Activated naive CD8-positive, alpha-beta T cell treated with anti-CD3 and anti-CD28 coated beads, Interleukin-2, amount 10 ng/mL, durations not matched to agents 7 days and 5 days (primary cell): ENCODE measurements at regions not wholly inside any gene's neighbourhood (a gene's known extent, or its start where the extent isn't known, plus 50 kb on each side); places are given as distances from the start of the nearest gene placed in this dataset.

ENCODE experiments used
- ATAC-seq: fragments of 150-1000 bp; cut with Tn5 transposase; one replicate; pipeline ENCODE4 v1.10.0; 2021; ENCODE audit warnings: low read depth, moderate library complexity
- POLR2A ChIA-PET: fragments of 350-600 bp; sonication (Branson Sonifier 250); formaldehyde crosslinking; loops from one replicate; lab custom pipeline; 2021; ENCODE audit warnings: antibody characterized with exemption; lab: Charles Lee
- DNase-seq: peaks from one replicate; pipeline ENCODE4 v3.0.0; 2021
- H3K27ac Mint-ChIP-seq: one replicate; pipeline ENCODE4 v1.8.0; 2022; ENCODE audit warnings: mild to moderate bottlenecking, mixed read lengths
- H3K27me3 Mint-ChIP-seq: one replicate; pipeline ENCODE4 v1.8.0; 2022; ENCODE audit warnings: mild to moderate bottlenecking, moderate library complexity, mixed read lengths
- H3K36me3 Mint-ChIP-seq: one replicate; pipeline ENCODE4 v1.8.0; 2021; ENCODE audit warnings: mild to moderate bottlenecking, mixed read lengths
- H3K4me1 Mint-ChIP-seq: one replicate; pipeline ENCODE4 v1.8.0; 2021; ENCODE audit warnings: mixed read lengths
- H3K4me3 Mint-ChIP-seq: one replicate; pipeline ENCODE4 v1.8.0; 2022; ENCODE audit warnings: mild to moderate bottlenecking, moderate library complexity, mixed read lengths
- H3K9me3 Mint-ChIP-seq: one replicate; pipeline ENCODE4 v1.8.0; 2021; ENCODE audit warnings: mixed read lengths

GRCh38 chr13:65756071-65756671 lies 1474.0 kb downstream of the PCDH9 start:
- no peak for ATAC-seq
- H3K27ac Mint-ChIP-seq = no peak overlapping the region
- peaks cover 9% of the 10 kb centered on the region for H3K9me3 Mint-ChIP-seq
- no peak overlapping the region for H3K4me3 Mint-ChIP-seq
- H3K36me3 Mint-ChIP-seq = no peaks in the 10 kb centered on the region
- no peaks in the 10 kb centered on the region for H3K27me3 Mint-ChIP-seq
- no peaks in the 10 kb centered on the region for H3K4me1 Mint-ChIP-seq
- POLR2A ChIA-PET = no interaction called here
- DNase-seq = no peak

GRCh38 chr13:65748227-65748626 lies 1481.9 kb downstream of the PCDH9 start:
- Mint-ChIP-seq H3K4me3 (no peak overlapping the region), H3K27me3 (no peaks in the 10 kb centered on the region)

GRCh38 chr13:65746406-65746921 lies 1483.7 kb downstream of the PCDH9 start:
- ATAC-seq (no peak), DNase-seq (no peak)
- Mint-ChIP-seq H3K4me1 (no peaks in the 10 kb centered on the region), H3K27me3 (no peaks in the 10 kb centered on the region), H3K9me3 (peaks cover 8% of the 10 kb centered on the region), H3K27ac (no peak overlapping the region), H3K36me3 (no peaks in the 10 kb centered on the region), H3K4me3 (no peak overlapping the region)
- POLR2A ChIA-PET = no interaction called here

More at GRCh38 chr13:65748227-65748626, 1481.9 kb downstream of the PCDH9 start:
- H3K4me1 Mint-ChIP-seq = no peaks in the 10 kb centered on the region
- POLR2A ChIA-PET = no interaction called here
- H3K36me3 Mint-ChIP-seq = no peaks in the 10 kb centered on the region
- ATAC-seq (no peak), DNase-seq (no peak)
- no peak overlapping the region for H3K27ac Mint-ChIP-seq
- H3K9me3 Mint-ChIP-seq = peaks cover 8% of the 10 kb centered on the region

GRCh38 chr13:65744836-65745235 lies 1485.3 kb downstream of the PCDH9 start:
- ATAC-seq (no peak), DNase-seq (no peak)
- H3K4me1 Mint-ChIP-seq = no peaks in the 10 kb centered on the region
- H3K9me3 Mint-ChIP-seq = peaks cover 6% of the 10 kb centered on the region
- POLR2A ChIA-PET = no interaction called here
- H3K27ac Mint-ChIP-seq = no peak overlapping the region
- H3K36me3 Mint-ChIP-seq = no peaks in the 10 kb centered on the region
- no peak overlapping the region for H3K4me3 Mint-ChIP-seq
- H3K27me3 Mint-ChIP-seq = no peaks in the 10 kb centered on the region

- no peak for DNase-seq
- ATAC-seq = no peak
- Mint-ChIP-seq H3K4me1 (no peaks in the 10 kb centered on the region), H3K4me3 (no peak overlapping the region), H3K36me3 (no peaks in the 10 kb centered on the region), H3K9me3 (peaks cover 9% of the 10 kb centered on the region), H3K27ac (no peak overlapping the region), H3K27me3 (no peaks in the 10 kb centered on the region)
- POLR2A ChIA-PET = no interaction called here
Observed at GRCh38 chr13:65733110-65733509, 1497.0 kb downstream of the PCDH9 start.

GRCh38 chr13:65727070-65727469 lies 1503.1 kb downstream of the PCDH9 start:
- no peak for ATAC-seq
- no peaks in the 10 kb centered on the region for H3K9me3 Mint-ChIP-seq
- POLR2A ChIA-PET = no interaction called here
- H3K36me3 Mint-ChIP-seq = no peaks in the 10 kb centered on the region
- no peaks in the 10 kb centered on the region for H3K4me1 Mint-ChIP-seq
- no peak for DNase-seq
- no peak overlapping the region for H3K4me3 Mint-ChIP-seq
- H3K27me3 Mint-ChIP-seq = no peaks in the 10 kb centered on the region
- H3K27ac Mint-ChIP-seq = no peak overlapping the region

- DNase-seq (no peak), ATAC-seq (no peak)
Observed at GRCh38 chr13:65725006-65725405, 1505.1 kb downstream of the PCDH9 start.

GRCh38 chr13:65724226-65724625 lies 1505.9 kb downstream of the PCDH9 start:
- ATAC-seq (no peak), DNase-seq (no peak)
- Mint-ChIP-seq H3K4me1 (no peaks in the 10 kb centered on the region), H3K36me3 (no peaks in the 10 kb centered on the region), H3K27me3 (no peaks in the 10 kb centered on the region), H3K4me3 (no peak overlapping the region), H3K9me3 (no peaks in the 10 kb centered on the region), H3K27ac (no peak overlapping the region)
- POLR2A ChIA-PET = no interaction called here

More at GRCh38 chr13:65725006-65725405, 1505.1 kb downstream of the PCDH9 start:
- H3K27ac Mint-ChIP-seq = no peak overlapping the region
- POLR2A ChIA-PET = no interaction called here
- H3K36me3 Mint-ChIP-seq = no peaks in the 10 kb centered on the region
- no peaks in the 10 kb centered on the region for H3K27me3 Mint-ChIP-seq
- no peaks in the 10 kb centered on the region for H3K9me3 Mint-ChIP-seq
- H3K4me3 Mint-ChIP-seq = no peak overlapping the region
- no peaks in the 10 kb centered on the region for H3K4me1 Mint-ChIP-seq

- no peaks in the 10 kb centered on the region for H3K4me1 Mint-ChIP-seq
- no peak for ATAC-seq
- no peaks in the 10 kb centered on the region for H3K36me3 Mint-ChIP-seq
- no peaks in the 10 kb centered on the region for H3K27me3 Mint-ChIP-seq
- no peak for DNase-seq
- H3K27ac Mint-ChIP-seq = no peak overlapping the region
- H3K9me3 Mint-ChIP-seq = no peaks in the 10 kb centered on the region
- POLR2A ChIA-PET = no interaction called here
- H3K4me3 Mint-ChIP-seq = no peak overlapping the region
Observed at GRCh38 chr13:65722506-65722905, 1507.6 kb downstream of the PCDH9 start.

- Mint-ChIP-seq H3K4me3 (no peak overlapping the region), H3K36me3 (no peaks in the 10 kb centered on the region), H3K27me3 (no peaks in the 10 kb centered on the region), H3K4me1 (no peaks in the 10 kb centered on the region), H3K9me3 (no peaks in the 10 kb centered on the region), H3K27ac (no peak overlapping the region)
- DNase-seq = no peak
- no peak for ATAC-seq
- POLR2A ChIA-PET = no interaction called here
Observed at GRCh38 chr13:65719831-65720230, 1510.3 kb downstream of the PCDH9 start.

- ATAC-seq (no peak), DNase-seq (no peak)
- Mint-ChIP-seq H3K27ac (no peak overlapping the region), H3K27me3 (no peaks in the 10 kb centered on the region), H3K4me1 (no peaks in the 10 kb centered on the region), H3K4me3 (no peak overlapping the region), H3K9me3 (no peaks in the 10 kb centered on the region), H3K36me3 (no peaks in the 10 kb centered on the region)
- POLR2A ChIA-PET = no interaction called here
Observed at GRCh38 chr13:65710514-65710913, 1519.6 kb downstream of the PCDH9 start.

GRCh38 chr13:65697843-65698242 lies 1532.3 kb downstream of the PCDH9 start:
- H3K27ac Mint-ChIP-seq = no peak overlapping the region
- ATAC-seq = no peak
- H3K4me3 Mint-ChIP-seq = no peak overlapping the region
- no peaks in the 10 kb centered on the region for H3K4me1 Mint-ChIP-seq
- peaks cover 1% of the 10 kb centered on the region for H3K9me3 Mint-ChIP-seq
- no peaks in the 10 kb centered on the region for H3K27me3 Mint-ChIP-seq
- no peaks in the 10 kb centered on the region for H3K36me3 Mint-ChIP-seq
- POLR2A ChIA-PET = no interaction called here
- DNase-seq = no peak

- ATAC-seq (no peak), DNase-seq (no peak)
- H3K36me3 Mint-ChIP-seq = no peaks in the 10 kb centered on the region
- H3K27ac Mint-ChIP-seq = no peak overlapping the region
- POLR2A ChIA-PET = no interaction called here
- peaks cover 4% of the 10 kb centered on the region for H3K9me3 Mint-ChIP-seq
- H3K4me3 Mint-ChIP-seq = no peak overlapping the region
- H3K27me3 Mint-ChIP-seq = no peaks in the 10 kb centered on the region
- H3K4me1 Mint-ChIP-seq = no peaks in the 10 kb centered on the region
Observed at GRCh38 chr13:65679240-65679639, 1550.9 kb downstream of the PCDH9 start.

- H3K4me3 Mint-ChIP-seq = no peak overlapping the region
- H3K9me3 Mint-ChIP-seq = peaks cover 10% of the 10 kb centered on the region
- no peak overlapping the region for H3K27ac Mint-ChIP-seq
- no peaks in the 10 kb centered on the region for H3K27me3 Mint-ChIP-seq
- H3K36me3 Mint-ChIP-seq = no peaks in the 10 kb centered on the region
- DNase-seq (no peak), ATAC-seq (no peak)
- no peaks in the 10 kb centered on the region for H3K4me1 Mint-ChIP-seq
- POLR2A ChIA-PET = no interaction called here
Observed at GRCh38 chr13:65677906-65678305, 1552.2 kb downstream of the PCDH9 start.
